Neuronal stem cell (in vitro differentiated cells): ENCODE measurements at regions not wholly inside any gene's neighbourhood (a gene's known extent, or its start where the extent isn't known, plus 50 kb on each side); places are given as distances from the start of the nearest gene placed in this dataset.

ENCODE experiments used
- DNase-seq: peaks from one replicate; pipeline ENCODE4 v3.0.0-alpha.2; 2013; ENCODE audit warnings: low spot score
- H2AFZ ChIP-seq: one replicate; pipeline ENCODE4 v1.6.1; 2013; ENCODE audit warnings: mild to moderate bottlenecking, low read length, inconsistent platforms
- H2AK5ac ChIP-seq: 2 replicates; pipeline ENCODE4 v1.6.1; 2013; ENCODE audit warnings: low read depth, mild to moderate bottlenecking, inconsistent platforms, low read length, moderate library complexity, mixed read lengths
- H2BK120ac ChIP-seq: 2 replicates; pipeline ENCODE4 v1.6.1; 2013; ENCODE audit warnings: low read depth, mild to moderate bottlenecking, inconsistent platforms, low read length, moderate library complexity, mixed read lengths
- H2BK12ac ChIP-seq: one replicate; pipeline ENCODE4 v1.6.1; 2013; ENCODE audit warnings: low read length, inconsistent platforms
- H2BK15ac ChIP-seq: 2 replicates; pipeline ENCODE4 v1.6.1; 2013; ENCODE audit warnings: mild to moderate bottlenecking, low read length, inconsistent platforms, mixed read lengths
- H2BK5ac ChIP-seq: one replicate; pipeline ENCODE4 v1.6.1; 2013; ENCODE audit warnings: inconsistent platforms, mild to moderate bottlenecking, low read length, moderate library complexity
- H3K14ac ChIP-seq: one replicate; pipeline ENCODE4 v1.6.1; 2013; ENCODE audit warnings: low read length, inconsistent platforms
- H3K18ac ChIP-seq: 2 replicates; pipeline ENCODE4 v1.6.1; 2013; ENCODE audit warnings: low read length, inconsistent platforms
- H3K23ac ChIP-seq: 2 replicates; pipeline ENCODE4 v1.6.1; 2013; ENCODE audit warnings: low read depth, mild to moderate bottlenecking, mixed read lengths, low read length, inconsistent platforms; ENCODE audit not compliant: poor library complexity
- H3K27ac ChIP-seq: replicated peaks from 3 replicates; pipeline ENCODE4 v1.5.1; 2013; ENCODE audit warnings: low read length, inconsistent platforms
- H3K27me3 ChIP-seq, 3 experiments: 2 replicates each; pipeline ENCODE4 v1.6.1; 2013; ENCODE audit warnings: low read length in 3 of 3, mild to moderate bottlenecking in 2 of 3, inconsistent platforms in 1 of 3, low read depth in 1 of 3, mixed read lengths in 1 of 3, moderate library complexity in 1 of 3; ENCODE audit not compliant: control insufficient read depth in 3 of 3, insufficient read depth in 3 of 3
- H3K36me3 ChIP-seq, 2 donors: replicated peaks in 1 of 2; 2 replicates each; pipeline ENCODE4 v1.6.1; 2013; ENCODE audit warnings: low read length in 2 of 2; ENCODE audit not compliant: control insufficient read depth in 2 of 2, insufficient read depth in 2 of 2
- H3K4ac ChIP-seq: 2 replicates; pipeline ENCODE4 v1.6.1; 2013; ENCODE audit warnings: inconsistent platforms, mild to moderate bottlenecking, low read length, moderate library complexity
- H3K4me1 ChIP-seq, 2 donors: 1 replicate in 1 of 2; 2 replicates in 1 of 2; pipeline ENCODE4 v1.6.1; 2013; ENCODE audit warnings: low read length in 2 of 2, low read depth in 1 of 2; ENCODE audit not compliant: control insufficient read depth in 2 of 2, insufficient read depth in 1 of 2
- H3K4me2 ChIP-seq: one replicate; pipeline ENCODE4 v1.6.1; 2013; ENCODE audit warnings: mild to moderate bottlenecking, low read length, inconsistent platforms; ENCODE audit not compliant: insufficient read depth, poor library complexity, severe bottlenecking
- H3K4me3 ChIP-seq, 2 donors: 2 replicates each; pipeline ENCODE4 v1.5.1; 2013; ENCODE audit warnings: low read length in 2 of 2, mild to moderate bottlenecking in 2 of 2, inconsistent platforms in 1 of 2, moderate library complexity in 1 of 2
- H3K79me1 ChIP-seq: one replicate; pipeline ENCODE4 v1.6.1; 2013; ENCODE audit warnings: low read depth, mild to moderate bottlenecking, inconsistent platforms, low read length, moderate library complexity
- H3K9ac ChIP-seq: one replicate; pipeline ENCODE4 v1.6.1; 2013; ENCODE audit warnings: mild to moderate bottlenecking, low read depth, low read length, inconsistent platforms; ENCODE audit not compliant: poor library complexity
- H3K9me3 ChIP-seq, 2 donors: replicated peaks in 1 of 2; 2 replicates each; pipeline versions ENCODE3 to v1.6.1; 2013; ENCODE audit warnings: low read length in 2 of 2, mild to moderate bottlenecking in 2 of 2, inconsistent platforms in 1 of 2, low read depth in 1 of 2, mixed read lengths in 1 of 2, moderate library complexity in 1 of 2; ENCODE audit not compliant: control insufficient read depth in 2 of 2, insufficient read depth in 1 of 2
- H4K8ac ChIP-seq: one replicate; pipeline ENCODE4 v1.6.1; 2013; ENCODE audit warnings: low read depth, mild to moderate bottlenecking, inconsistent platforms, low read length, moderate library complexity
- H4K91ac ChIP-seq: one replicate; pipeline ENCODE4 v1.6.1; 2013; ENCODE audit warnings: low read length, low read depth, mild to moderate bottlenecking, inconsistent platforms; ENCODE audit not compliant: poor library complexity
- WGBS, 2 donors: extraction: QIAGEN DNeasy Blood & Tissue Kit; methylation state at CpG; one replicate each; pipeline ENCODE4 v1.1.7; 2013; ENCODE audit warnings: missing lambda C conversion rate in 2 of 2, mixed read lengths in 1 of 2; ENCODE audit not compliant: insufficient read length in 2 of 2, insufficient replicate concordance in 1 of 2; ENCODE audit errors: extremely low coverage in 2 of 2; 5-methylcytosine and 5-hydroxymethylcytosine counted together

DNA sequence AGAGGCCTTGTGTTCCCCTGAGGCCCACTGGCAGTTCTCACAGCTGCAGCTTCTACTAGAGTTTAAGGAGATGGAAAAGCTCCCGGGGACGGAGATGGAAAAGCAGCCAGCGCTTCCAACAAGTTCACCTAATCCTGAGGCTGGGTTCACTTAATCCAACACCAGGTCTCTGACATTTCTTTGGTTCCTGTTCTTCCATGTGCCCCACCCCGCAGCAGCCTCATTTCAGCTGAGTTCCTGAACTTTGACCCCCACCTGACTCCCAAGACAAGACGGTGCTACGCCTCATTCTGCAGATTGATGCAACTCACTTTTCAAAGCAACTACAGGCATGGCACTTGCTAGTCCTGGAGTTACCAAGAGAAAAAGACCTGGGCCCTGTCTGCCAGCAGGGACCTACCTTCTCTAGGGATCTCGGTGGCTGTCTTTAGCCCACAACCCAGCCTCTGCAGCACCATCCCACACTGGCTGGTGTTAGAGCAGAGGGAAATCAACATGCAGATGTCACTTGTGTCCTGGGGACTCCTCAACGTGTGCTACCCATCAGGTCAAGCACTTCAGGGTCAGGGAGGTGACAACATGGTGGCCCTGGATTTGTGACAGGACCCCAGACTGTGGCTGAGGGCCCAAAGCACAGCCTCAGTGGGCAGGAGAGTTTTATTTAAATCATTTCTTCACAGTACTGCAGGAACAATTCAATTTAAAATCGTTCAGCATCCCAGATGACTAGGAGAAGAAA lies 406.1 kb downstream of the VPS13C start:
- Histone ChIP-seq H2AK5ac (peak overlapping the region; percentile 27), H2BK12ac (no peak overlapping the region), H2BK15ac (no peak overlapping the region), H3K36me3 (no peaks in the 10 kb centered on the region), H4K91ac (peak overlapping the region; percentile 26), H3K4me2 (no peak overlapping the region), H2BK120ac (no peak overlapping the region), H2AFZ (no peak overlapping the region), H3K23ac (peak overlapping the region; percentile 17), H3K4me3 (no peak overlapping the region), H3K9ac (no peak overlapping the region), H3K4ac (no peak overlapping the region), H2BK5ac (no peak overlapping the region), H4K8ac (no peak overlapping the region), H3K79me1 (no peaks in the 10 kb centered on the region), H3K18ac (no peak overlapping the region), H3K27ac (no peak overlapping the region), H3K14ac (no peak overlapping the region), H3K9me3 (no peaks in the 10 kb centered on the region), H3K4me1 (peaks cover 0 to 10% of the 10 kb centered on the region in 2 donors), H3K27me3 (no peaks in the 10 kb centered on the region)
- DNase-seq: no peak
- no CpG with 5 or more reads among the region's 9 CpGs for WGBS, 2 donors

DNA sequence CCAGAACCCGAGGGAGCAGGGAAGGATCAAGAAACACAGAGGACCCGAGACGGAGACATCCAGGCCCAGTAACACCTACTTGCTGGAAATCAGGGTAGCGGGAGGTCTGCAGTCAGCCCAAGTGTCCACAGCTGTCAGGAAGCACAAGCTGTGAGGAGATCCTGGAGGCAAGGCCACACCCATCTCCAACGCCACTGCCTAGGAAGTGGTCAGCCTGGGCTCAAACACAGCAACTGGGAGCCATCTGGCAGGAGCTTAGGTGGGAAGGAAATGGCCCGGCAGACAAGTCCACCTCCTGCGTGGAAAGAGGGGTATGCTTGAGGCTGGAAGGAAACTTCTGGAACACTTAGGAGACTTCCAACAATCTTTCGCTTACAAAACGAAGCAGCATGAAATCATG lies 407.1 kb downstream of the VPS13C start:
- no peaks in the 10 kb centered on the region for H3K9me3 ChIP-seq
- no peak overlapping the region for H2BK15ac ChIP-seq
- no peak overlapping the region for H4K8ac ChIP-seq
- H3K4me2 ChIP-seq: no peak overlapping the region
- WGBS, 2 donors: no CpG with 5 or more reads among the region's 9 CpGs
- H2BK120ac ChIP-seq: no peak overlapping the region
- no peak overlapping the region for H3K14ac ChIP-seq
- H3K27me3 ChIP-seq: no peaks in the 10 kb centered on the region
- no peak overlapping the region for H2AK5ac ChIP-seq
- DNase-seq: no peak
- H3K23ac ChIP-seq: no peak overlapping the region
- no peak overlapping the region for H3K9ac ChIP-seq
- no peak overlapping the region for H3K4ac ChIP-seq
- H4K91ac ChIP-seq: no peak overlapping the region
- H2BK12ac ChIP-seq: no peak overlapping the region
- H3K4me3 ChIP-seq: no peak overlapping the region
- no peak overlapping the region for H3K18ac ChIP-seq
- H3K79me1 ChIP-seq: no peaks in the 10 kb centered on the region
- peaks cover 0 to 10% of the 10 kb centered on the region in 2 donors for H3K4me1 ChIP-seq
- H2BK5ac ChIP-seq: no peak overlapping the region
- H3K27ac ChIP-seq: no peak overlapping the region
- no peak overlapping the region for H2AFZ ChIP-seq
- H3K36me3 ChIP-seq: no peaks in the 10 kb centered on the region

DNA sequence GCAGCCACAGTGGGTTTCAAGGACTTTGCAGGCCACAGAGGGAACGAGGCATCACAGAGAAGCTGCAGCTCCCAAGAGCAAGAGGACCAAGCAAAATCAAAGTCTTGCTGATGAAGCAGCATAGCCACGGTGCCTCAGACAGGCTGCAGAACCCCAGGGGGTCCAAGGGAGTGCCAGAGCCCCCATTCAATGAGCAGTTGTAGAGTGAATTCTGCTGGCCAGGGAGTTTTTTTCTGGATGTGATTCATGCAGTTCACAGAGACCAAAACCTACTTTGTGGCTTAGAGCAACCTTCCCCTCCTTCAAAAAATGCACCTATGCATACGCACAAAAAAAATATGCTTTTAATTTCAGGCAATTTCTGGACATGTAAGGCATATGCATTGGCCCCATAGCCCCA lies 409.0 kb downstream of the VPS13C start:
- Histone ChIP-seq H3K4me3 (no peak overlapping the region), H3K4me2 (no peak overlapping the region), H3K4ac (no peak overlapping the region), H3K79me1 (no peaks in the 10 kb centered on the region), H4K91ac (no peak overlapping the region), H3K14ac (no peak overlapping the region), H2BK120ac (no peak overlapping the region), H3K9me3 (no peaks in the 10 kb centered on the region), H2AFZ (no peak overlapping the region), H3K23ac (no peak overlapping the region), H3K4me1 (peaks cover 0 to 8% of the 10 kb centered on the region in 2 donors), H2BK5ac (no peak overlapping the region), H3K36me3 (no peaks in the 10 kb centered on the region), H3K27ac (no peak overlapping the region), H4K8ac (no peak overlapping the region), H3K9ac (no peak overlapping the region), H2BK15ac (no peak overlapping the region), H2BK12ac (no peak overlapping the region), H3K18ac (no peak overlapping the region), H2AK5ac (no peak overlapping the region), H3K27me3 (peaks cover 0 to 3% (median 0%) of the 10 kb centered on the region in 3 experiments)
- DNase-seq: no peak
- WGBS, 2 donors: no CpG with 5 or more reads among the region's 3 CpGs

DNA sequence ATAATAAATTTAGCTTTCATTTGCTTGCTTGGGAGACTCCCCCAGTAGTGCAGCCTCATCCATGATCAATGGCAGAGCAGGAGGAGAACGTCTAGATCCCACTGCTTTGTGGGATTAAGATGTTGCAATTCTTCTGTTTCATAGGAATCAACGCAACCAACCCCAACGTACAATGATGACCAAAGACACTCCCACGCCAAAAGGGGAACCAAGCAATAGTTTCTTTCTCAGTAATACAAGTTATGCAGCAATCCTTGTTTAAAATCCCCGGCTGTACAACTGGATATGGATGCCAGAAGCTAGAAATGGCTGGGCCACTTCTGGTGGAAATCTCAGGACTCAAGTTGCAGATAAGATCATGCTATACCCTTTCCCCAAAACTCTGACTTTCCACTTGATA lies 411.2 kb downstream of the VPS13C start:
- H3K27me3 ChIP-seq: peaks cover 0 to 3% (median 0%) of the 10 kb centered on the region in 3 experiments
- H2BK15ac ChIP-seq: no peak overlapping the region
- H2BK120ac ChIP-seq: no peak overlapping the region
- H3K36me3 ChIP-seq: no peaks in the 10 kb centered on the region
- no peak overlapping the region for H2AFZ ChIP-seq
- no peak overlapping the region for H3K4me2 ChIP-seq
- no peaks in the 10 kb centered on the region for H3K79me1 ChIP-seq
- no CpG with 5 or more reads among the region's 5 CpGs for WGBS, 2 donors
- H3K4me3 ChIP-seq: no peak overlapping the region
- no peak overlapping the region for H4K91ac ChIP-seq
- H3K18ac ChIP-seq: no peak overlapping the region
- H2BK12ac ChIP-seq: no peak overlapping the region
- H2AK5ac ChIP-seq: no peak overlapping the region
- H3K9me3 ChIP-seq: no peaks in the 10 kb centered on the region
- no peak overlapping the region for H3K23ac ChIP-seq
- H3K9ac ChIP-seq: no peak overlapping the region
- H3K4ac ChIP-seq: no peak overlapping the region
- H4K8ac ChIP-seq: no peak overlapping the region
- H2BK5ac ChIP-seq: no peak overlapping the region
- no peak overlapping the region for H3K14ac ChIP-seq
- no peak overlapping the region for H3K27ac ChIP-seq
- H3K4me1 ChIP-seq: peaks cover 0 to 2% of the 10 kb centered on the region in 2 donors
- DNase-seq: no peak
